SK-N-SH (cell line): ENCODE measurements at regions not wholly inside any gene's neighbourhood (a gene's known extent, or its start where the extent isn't known, plus 50 kb on each side); places are given as distances from the start of the nearest gene placed in this dataset.

Experiments used
- CTCF ChIA-PET: fragments of 300-600, 350-600 bp; formaldehyde crosslinking; extraction: SDS; loops from one replicate; lab custom pipeline; 2021; lab: Yijun Ruan, JAX
- POLR2A ChIA-PET: fragments of 350-600 bp; sonication (Branson Sonifier 250); formaldehyde crosslinking; extraction: SDS; loops from one replicate; lab custom pipeline; 2020; ENCODE audit warnings: antibody characterized with exemption, inconsistent platforms; lab: Yijun Ruan, JAX
- DNase-seq: peaks from one replicate; pipeline ENCODE4 v3.0.0; 2012
- H2AFZ ChIP-seq: fragments of 200-600 bp; sonication (generic); 2 replicates; pipeline ENCODE4 v1.8.1; 2016; ENCODE audit warnings: antibody characterized with exemption, mild to moderate bottlenecking, low read depth
- H3F3A ChIP-seq: fragments of 200-600 bp; sonication (generic); replicated peaks from 2 replicates; pipeline ENCODE3; 2016; ENCODE audit warnings: antibody characterized with exemption, mild to moderate bottlenecking; ENCODE audit not compliant: insufficient read depth
- H3K27ac ChIP-seq, 2 experiments: fragments of 200-500 bp in 1 of 2; fragments of 200-600 bp in 1 of 2; sonication (Bioruptor generic) in 1 of 2; sonication (generic), shearing (Covaris generic) in 1 of 2; 2 replicates each; pipeline versions ENCODE4 v1.5.1 to v1.6.1; 2014 to 2016; ENCODE audit warnings: low read depth in 2 of 2, inconsistent platforms in 1 of 2, low read length in 1 of 2, mild to moderate bottlenecking in 1 of 2, mixed read lengths in 1 of 2
- H3K27me3 ChIP-seq: fragments of 200-600 bp; sonication (generic), shearing (Covaris generic); 2 replicates; pipeline ENCODE4 v1.6.1; 2016; ENCODE audit warnings: mixed run types; ENCODE audit not compliant: insufficient read depth
- H3K36me3 ChIP-seq, 2 experiments: fragments of 200-500 bp in 1 of 2; fragments of 200-600 bp in 1 of 2; sonication (Bioruptor generic) in 1 of 2; sonication (generic) in 1 of 2; replicated peaks in 1 of 2; 2 replicates each; pipeline versions ENCODE3 to v1.5.1; 2014 to 2016; ENCODE audit warnings: low read length in 1 of 2, mild to moderate bottlenecking in 1 of 2; ENCODE audit not compliant: insufficient read depth in 2 of 2, control insufficient read depth in 1 of 2
- H3K4me1 ChIP-seq, 2 experiments: fragments of 200-500 bp in 1 of 2; fragments of 200-600 bp in 1 of 2; sonication (Bioruptor generic) in 1 of 2; sonication (generic), shearing (Covaris generic) in 1 of 2; 2 replicates each; pipeline versions ENCODE4 v1.5.1 to v1.6.1; 2014 to 2016; ENCODE audit warnings: low read depth in 1 of 2, low read length in 1 of 2, mixed run types in 1 of 2; ENCODE audit not compliant: insufficient read depth in 2 of 2, control insufficient read depth in 1 of 2
- H3K4me2 ChIP-seq: fragments of 200-600 bp; sonication (generic), shearing (Covaris generic); 2 replicates; pipeline ENCODE4 v1.6.1; 2017; ENCODE audit warnings: mixed run types
- H3K4me3 ChIP-seq, 2 experiments: fragments of 200-500 bp in 1 of 2; fragments of 200-600 bp in 1 of 2; sonication (Bioruptor generic) in 1 of 2; sonication (generic), shearing (Covaris generic) in 1 of 2; 2 replicates each; pipeline versions ENCODE4 v1.5.1 to v1.8.1; 2014 to 2016; ENCODE audit warnings: low read depth in 2 of 2, inconsistent platforms in 1 of 2, low read length in 1 of 2, mild to moderate bottlenecking in 1 of 2, mixed read lengths in 1 of 2, moderate library complexity in 1 of 2
- H3K79me2 ChIP-seq: fragments of 200-600 bp; sonication (generic); 2 replicates; pipeline ENCODE4 v1.8.1; 2017; ENCODE audit warnings: mild to moderate bottlenecking; ENCODE audit not compliant: insufficient read depth
- H3K9ac ChIP-seq: fragments of 200-600 bp; sonication (generic); 2 replicates; pipeline ENCODE4 v1.6.1; 2017; ENCODE audit warnings: mixed run types
- H3K9me2 ChIP-seq: fragments of 200-600 bp; sonication (generic); 2 replicates; pipeline ENCODE4 v1.6.1; 2017; ENCODE audit warnings: mixed run types
- H3K9me3 ChIP-seq: fragments of 200-600 bp; sonication (generic); 2 replicates; pipeline ENCODE4 v1.6.1; 2017; ENCODE audit warnings: mixed run types, mild to moderate bottlenecking, moderate library complexity
- H4K20me1 ChIP-seq: fragments of 200-600 bp; sonication (generic); 2 replicates; pipeline ENCODE4 v1.6.1; 2017; ENCODE audit warnings: mild to moderate bottlenecking, mixed run types; ENCODE audit not compliant: insufficient read depth
- FOSL2 ChIP-seq: IDR thresholded peaks from 2 replicates; pipeline ENCODE4 v1.4.0; 2012; ENCODE audit warnings: low read depth, mild to moderate bottlenecking, moderate library complexity, borderline replicate concordance
- GATA2 ChIP-seq: sonication (generic); formaldehyde crosslinking; IDR thresholded peaks from 2 replicates; pipeline ENCODE4 v1.5.0; 2020; ENCODE audit warnings: mild to moderate bottlenecking, missing genetic modification reagents
- IRF3 ChIP-seq: fragments of 150-350 bp; IDR thresholded peaks from 2 replicates; pipeline ENCODE4 v1.6.1; 2016; ENCODE audit warnings: mild to moderate bottlenecking, low read depth, low read length
- JUND ChIP-seq: IDR thresholded peaks from 2 replicates; pipeline ENCODE4 v1.4.0; 2012
- MEF2A ChIP-seq: IDR thresholded peaks from 2 replicates; pipeline ENCODE4 v1.4.0; 2012; ENCODE audit warnings: low read depth, borderline replicate concordance
- MXI1 ChIP-seq: IDR thresholded peaks from 2 replicates; pipeline ENCODE4 v1.6.1; 2012; ENCODE audit warnings: mild to moderate bottlenecking, low read depth, low read length, improper control_type of control experiment
- NRF1 ChIP-seq: IDR thresholded peaks from 2 replicates; pipeline ENCODE4 v1.6.1; 2012; ENCODE audit warnings: low read depth, mild to moderate bottlenecking, low read length
- POLR2AphosphoS5 ChIP-seq: IDR thresholded peaks from 2 replicates; pipeline ENCODE4 v1.6.1; 2012; ENCODE audit warnings: low read depth, low read length
- RCOR1 ChIP-seq: fragments of 150-350 bp; IDR thresholded peaks from 2 replicates; pipeline ENCODE4 v1.6.1; 2017; ENCODE audit warnings: antibody characterized with exemption, low read length
- USF1 ChIP-seq: IDR thresholded peaks from 2 replicates; pipeline ENCODE4 v1.4.0; 2012; ENCODE audit warnings: low read depth, borderline replicate concordance
- YY1 ChIP-seq: IDR thresholded peaks from 2 replicates; pipeline ENCODE4 v1.4.0; 2012; ENCODE audit warnings: low read depth, mild to moderate bottlenecking
- ZBTB33 ChIP-seq: IDR thresholded peaks from 2 replicates; pipeline ENCODE4 v1.4.0; 2012; ENCODE audit warnings: low read depth, borderline replicate concordance
- WGBS: methylation state at CpG from one replicate; pipeline ENCODE4 v1.1.6; 2017; ENCODE audit warnings: low lambda C conversion rate; 5-methylcytosine and 5-hydroxymethylcytosine counted together

- Histone ChIP-seq H3K9ac (no peak overlapping the region), H3K4me1 (no peaks in the 10 kb centered on the region), H3F3A (no peaks in the 10 kb centered on the region), H3K4me3 (no peak overlapping the region), H4K20me1 (no peaks in the 10 kb centered on the region), H3K9me2 (no peaks in the 10 kb centered on the region), H3K27me3 (no peaks in the 10 kb centered on the region), H2AFZ (no peak overlapping the region), H3K4me2 (no peak overlapping the region), H3K9me3 (no peaks in the 10 kb centered on the region), H3K79me2 (no peaks in the 10 kb centered on the region), H3K36me3 (no peaks in the 10 kb centered on the region), H3K27ac (no peak overlapping the region)
- CTCF ChIA-PET, result interaction anchor here (1.2 to 1.8 kb wide), 2 partner anchors 10 to 512 kb away, joined by 4 to 6 read pairs; no protein-coding TSS in a partner anchor
- POLR2A ChIA-PET, result no interaction called here
- DNase-seq, result no peak
- 32% methylated on average over 4 of the region's 4 CpGs for WGBS
- TF ChIP-seq FOSL2, result no peak
- no peak for TF ChIP-seq MXI1
- no peak for TF ChIP-seq RCOR1
- TF ChIP-seq USF1, result no peak
- no peak for TF ChIP-seq JUND
- TF ChIP-seq GATA2 (CRISPR knock-in tag), result no peak
- no peak for TF ChIP-seq YY1
Measured at GRCh38 chr6:92132457-92132856, 1286.9 kb downstream of the EPHA7 start.

GRCh38 chr6:92130944-92131343 lies 1288.4 kb downstream of the EPHA7 start:
- Histone ChIP-seq H3K9me2 (no peaks in the 10 kb centered on the region), H3K4me1 (no peaks in the 10 kb centered on the region), H3K9ac (no peak overlapping the region), H3F3A (no peaks in the 10 kb centered on the region), H4K20me1 (no peaks in the 10 kb centered on the region), H3K4me2 (no peak overlapping the region), H3K9me3 (no peaks in the 10 kb centered on the region), H3K4me3 (no peak overlapping the region), H3K27ac (no peak overlapping the region), H3K27me3 (no peaks in the 10 kb centered on the region), H2AFZ (no peak overlapping the region), H3K36me3 (no peaks in the 10 kb centered on the region), H3K79me2 (no peaks in the 10 kb centered on the region)
- TF ChIP-seq NRF1, result no peak
- TF ChIP-seq POLR2AphosphoS5, result no peak
- TF ChIP-seq MEF2A, result no peak
- no peak for TF ChIP-seq ZBTB33
- TF ChIP-seq IRF3, result no peak
- TF ChIP-seq JUND, result no peak
- ChIA-PET CTCF (no interaction called here), POLR2A (no interaction called here)
- no peak for DNase-seq
- WGBS, result 18% methylated on average over 2 of the region's 2 CpGs
